NOMO-1 (cell line): ENCODE measurements at regions not wholly inside any gene's neighbourhood (a gene's known extent, or its start where the extent isn't known, plus 50 kb on each side); places are given as distances from the start of the nearest gene placed in this dataset.

ENCODE experiments used
- DNase-seq, 2 experiments: peaks; one replicate each; lab custom pipeline; 2025; ENCODE audit not compliant: unreplicated experiment in 2 of 2; lab: John Stamatoyannopoulos, UW

GRCh38 chr18:69308619-69309018 is 92.1 kb upstream of the DOK6 start:
- DNase-seq = no peak

- no peak for DNase-seq
Observed at GRCh38 chr18:69326094-69326493, 74.6 kb upstream of the DOK6 start.

DNA sequence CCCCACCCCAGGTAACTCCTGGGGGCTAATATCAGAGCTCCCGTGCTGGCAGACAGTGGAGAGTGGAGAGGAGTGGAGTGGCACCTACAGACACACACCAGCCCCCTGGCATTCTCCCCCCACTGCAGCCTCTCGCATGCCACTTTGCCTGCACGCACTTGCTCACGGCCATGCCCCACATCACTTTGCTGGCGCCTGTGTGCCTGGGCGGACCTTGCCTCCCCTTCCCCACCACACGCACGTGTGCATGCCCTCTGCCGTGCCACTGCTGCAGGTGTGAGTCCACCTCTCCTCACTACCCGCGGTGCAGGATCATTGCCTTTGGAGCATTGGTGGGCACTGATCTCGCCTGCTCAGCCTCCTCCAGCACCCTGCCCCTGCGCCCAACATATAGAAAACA is 72.6 kb upstream of the DOK6 start:
- DNase-seq = no peak

DNA sequence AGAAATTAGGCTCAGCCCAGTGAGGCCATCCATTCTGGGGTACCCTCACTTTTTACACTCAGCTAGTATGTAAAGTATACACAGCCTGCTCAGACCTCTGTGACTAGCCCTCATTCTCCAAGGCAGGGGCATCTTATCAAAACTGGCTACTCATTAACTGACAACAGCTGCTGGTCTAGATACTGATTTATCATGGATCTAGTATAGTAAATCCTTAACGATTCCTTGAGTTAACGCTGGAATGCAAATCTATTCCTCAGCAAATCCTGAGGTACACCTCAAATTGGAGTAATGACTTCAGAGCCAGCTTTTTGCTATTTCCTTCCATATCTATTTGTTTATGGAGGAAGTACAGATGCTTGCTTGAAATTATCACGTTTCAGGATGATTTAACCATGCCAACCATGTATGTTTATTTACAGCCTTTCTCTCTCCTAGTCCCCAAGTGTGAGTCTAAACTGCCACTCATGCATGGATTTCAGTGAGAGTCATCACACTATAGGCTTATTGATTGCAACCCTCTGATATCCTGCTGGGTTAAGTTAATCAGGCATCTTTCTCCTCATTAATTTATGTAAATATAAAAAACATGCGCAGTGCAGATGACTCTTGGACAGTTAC is 70.2 kb upstream of the DOK6 start:
- DNase-seq = no peak

DNA sequence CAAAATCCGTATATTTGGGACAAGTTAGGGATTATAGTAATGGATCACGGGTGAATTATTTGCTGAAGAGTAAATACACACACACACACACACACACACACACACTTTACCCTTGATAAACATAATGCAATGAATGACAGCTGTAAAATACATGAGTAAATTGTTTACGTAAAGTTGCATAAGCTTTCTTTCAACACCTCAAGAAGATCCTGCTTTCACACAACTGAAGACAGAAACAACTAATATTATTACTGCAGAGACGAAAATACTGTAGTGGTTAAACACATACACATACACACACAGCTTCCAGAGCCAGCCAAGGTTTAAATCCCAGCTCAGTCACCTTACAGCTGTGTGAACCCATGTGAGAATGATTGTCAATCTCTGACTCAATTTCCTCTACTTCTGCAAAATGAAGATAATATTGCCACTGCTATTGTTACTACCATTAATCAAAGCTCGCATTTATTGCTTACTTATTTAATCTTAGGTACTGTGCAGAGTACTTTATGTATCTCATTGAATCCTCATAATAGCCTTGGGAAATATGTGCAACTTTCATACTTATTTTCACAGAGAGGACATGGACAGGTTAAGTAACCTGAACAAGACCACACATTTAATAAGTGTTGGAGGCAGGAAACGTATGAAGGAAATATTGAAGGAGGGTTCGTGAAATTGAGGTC is 50.6 kb upstream of the DOK6 start:
- no peak for DNase-seq
